ENCODE measurements at regions not wholly inside any gene's neighbourhood (a gene's known extent, or its start where the extent isn't known, plus 50 kb on each side); places are given as distances from the start of the nearest gene placed in this dataset.

DNA sequence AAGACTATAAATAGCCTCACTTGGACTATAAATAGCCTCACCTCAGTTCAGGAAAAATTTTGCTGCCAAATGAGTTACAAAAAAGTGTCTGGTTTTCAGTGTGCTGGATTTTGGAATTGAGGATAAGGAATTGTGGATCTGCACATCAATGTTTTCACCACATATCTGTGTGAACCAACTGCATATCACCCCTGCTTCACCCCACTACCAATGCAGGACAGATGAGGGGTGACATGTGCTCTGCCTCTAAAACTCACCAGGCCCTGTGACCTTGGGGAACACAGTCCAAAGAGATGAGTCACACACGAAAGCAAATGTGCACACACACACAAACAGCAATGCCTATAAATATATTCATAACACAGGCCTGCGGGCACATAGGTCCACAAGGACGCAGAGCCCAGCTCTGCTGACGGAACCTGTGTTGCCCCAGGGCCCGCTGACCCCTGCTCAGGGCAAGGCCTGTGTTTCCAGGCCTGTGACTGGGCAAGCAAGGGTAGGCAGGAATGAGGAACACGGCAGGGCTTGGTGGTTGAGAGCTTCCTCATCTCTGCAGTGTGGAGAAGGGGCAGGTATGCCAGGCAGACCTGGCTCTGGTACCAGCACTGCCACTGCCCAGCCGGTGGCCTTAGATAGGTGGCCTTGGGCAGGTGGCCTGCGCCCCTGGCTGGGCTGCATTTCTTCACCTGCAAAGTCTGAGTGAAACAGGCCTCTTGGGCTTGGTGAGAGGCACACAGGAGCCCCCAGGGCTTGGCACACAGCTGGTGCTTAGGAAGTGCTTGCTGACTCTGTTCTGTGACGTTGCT, 82.4 kb downstream of the ARL6IP4 start:
- no peak for TF ChIP-seq CTCF (IDR thresholded peaks at IDR 0.05)
- no peaks in the 10 kb centered on the region for H3K36me3 Mint-ChIP-seq (ENCODE audit: low read depth)
- peaks cover 29% of the 10 kb centered on the region for H3K4me1 Mint-ChIP-seq (ENCODE audit: low read depth)
- H3K27ac Mint-ChIP-seq, result peak overlapping the region; percentile 74
- no peaks in the 10 kb centered on the region for H3K9me3 Mint-ChIP-seq
- peak; percentile 84 for DNase-seq
- H3K27me3 Mint-ChIP-seq (ENCODE audit: insufficient read depth), result peaks cover 7% of the 10 kb centered on the region
- H3K4me3 Mint-ChIP-seq, result peak overlapping the region; percentile 37; the same call in 1 of the 2 replicates

- Mint-ChIP-seq H3K27ac (no peak overlapping the region), H3K4me1 (ENCODE audit: low read depth) (peaks cover 29% of the 10 kb centered on the region), H3K9me3 (no peaks in the 10 kb centered on the region), H3K36me3 (ENCODE audit: low read depth) (no peaks in the 10 kb centered on the region), H3K4me3 (no peak overlapping the region), H3K27me3 (ENCODE audit: insufficient read depth) (peaks cover 8% of the 10 kb centered on the region)
- DNase-seq, result no peak
- TF ChIP-seq CTCF (IDR thresholded peaks at IDR 0.05), result no peak
Observed at GRCh38 chr12:123061441-123062205, 81.1 kb downstream of the ARL6IP4 start.

GRCh38 chr12:123059500-123059899, 79.0 kb downstream of the ARL6IP4 start:
- Mint-ChIP-seq H3K27ac (no peak overlapping the region), H3K4me1 (ENCODE audit: low read depth) (peaks cover 43% of the 10 kb centered on the region), H3K36me3 (ENCODE audit: low read depth) (no peaks in the 10 kb centered on the region), H3K27me3 (ENCODE audit: insufficient read depth) (peaks cover 9% of the 10 kb centered on the region), H3K9me3 (no peaks in the 10 kb centered on the region), H3K4me3 (no peak overlapping the region)
- TF ChIP-seq CTCF (IDR thresholded peaks at IDR 0.05), result no peak
- DNase-seq, result no peak

DNA sequence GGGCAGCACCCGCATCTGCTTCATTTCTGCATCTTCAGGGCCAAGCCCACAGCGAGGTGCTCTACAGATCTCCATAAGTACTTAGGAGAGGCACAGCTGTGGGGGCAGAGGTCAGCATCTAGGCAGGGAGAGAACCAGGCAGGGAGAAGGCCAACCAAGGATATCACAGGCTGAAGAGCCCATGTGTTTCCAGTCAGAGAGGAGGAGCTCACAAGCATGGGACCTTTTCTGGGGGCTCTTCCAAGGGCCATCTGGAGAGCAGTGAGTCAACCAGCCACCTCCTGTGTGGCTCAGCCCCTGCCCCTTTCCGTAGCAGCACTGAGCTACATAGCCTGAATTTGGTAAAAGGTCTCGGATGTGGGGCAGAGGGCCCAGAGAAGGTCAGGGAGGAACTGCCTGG, 78.5 kb downstream of the ARL6IP4 start:
- Mint-ChIP-seq H3K4me3 (no peak overlapping the region), H3K36me3 (ENCODE audit: low read depth) (no peaks in the 10 kb centered on the region)
- no peak for DNase-seq

GRCh38 chr12:123058481-123058880, 78.0 kb downstream of the ARL6IP4 start:
- no peaks in the 10 kb centered on the region for H3K36me3 Mint-ChIP-seq (ENCODE audit: low read depth)
- H3K4me3 Mint-ChIP-seq, result no peak overlapping the region
- H3K27ac Mint-ChIP-seq, result no peak overlapping the region
- H3K9me3 Mint-ChIP-seq, result no peaks in the 10 kb centered on the region
- peaks cover 37% of the 10 kb centered on the region for H3K4me1 Mint-ChIP-seq (ENCODE audit: low read depth)
- no peak for TF ChIP-seq CTCF (IDR thresholded peaks at IDR 0.05)
- H3K27me3 Mint-ChIP-seq (ENCODE audit: insufficient read depth), result peaks cover 9% of the 10 kb centered on the region
- DNase-seq, result no peak

More for the DNA sequence above, 78.5 kb downstream of the ARL6IP4 start:
- Mint-ChIP-seq H3K9me3 (no peaks in the 10 kb centered on the region), H3K4me1 (ENCODE audit: low read depth) (peaks cover 42% of the 10 kb centered on the region), H3K27me3 (ENCODE audit: insufficient read depth) (peaks cover 9% of the 10 kb centered on the region), H3K27ac (no peak overlapping the region)
- TF ChIP-seq CTCF (IDR thresholded peaks at IDR 0.05), result no peak
